Endodermal cell (in vitro differentiated cells): ENCODE measurements at regions not wholly inside any gene's neighbourhood (a gene's known extent, or its start where the extent isn't known, plus 50 kb on each side); places are given as distances from the start of the nearest gene placed in this dataset.

Source experiments
- DNase-seq: peaks from one replicate; pipeline ENCODE4 v3.0.0-alpha.2; 2017
- H3K27ac ChIP-seq: 2 replicates; pipeline ENCODE4 v1.5.1; 2013; ENCODE audit warnings: mild to moderate bottlenecking, low read depth, low read length, moderate library complexity
- H3K27me3 ChIP-seq: 2 replicates; pipeline ENCODE4 v1.6.1; 2013; ENCODE audit warnings: mild to moderate bottlenecking, low read length, moderate library complexity; ENCODE audit not compliant: insufficient read depth, control insufficient read depth, poor library complexity, severe bottlenecking
- H3K36me3 ChIP-seq: 2 replicates; pipeline ENCODE4 v1.7.0; 2013; ENCODE audit warnings: mild to moderate bottlenecking, low read length, moderate library complexity; ENCODE audit not compliant: control insufficient read depth, insufficient read depth
- H3K4me1 ChIP-seq: one replicate; pipeline ENCODE4 v1.7.0; 2013; ENCODE audit warnings: low read length; ENCODE audit not compliant: control insufficient read depth, insufficient read depth
- H3K4me3 ChIP-seq: 2 replicates; pipeline ENCODE4 v1.5.1; 2013; ENCODE audit warnings: mild to moderate bottlenecking, low read length, moderate library complexity
- H3K9ac ChIP-seq: 2 replicates; pipeline ENCODE4 v1.6.1; 2013; ENCODE audit warnings: mild to moderate bottlenecking, low read length, moderate library complexity; ENCODE audit not compliant: poor library complexity, severe bottlenecking; ENCODE audit errors: extremely low read depth
- H3K9me3 ChIP-seq: 2 replicates; pipeline ENCODE4 v1.6.1; 2013; ENCODE audit warnings: mild to moderate bottlenecking, low read length, moderate library complexity; ENCODE audit not compliant: control insufficient read depth
- H3K27ac Mint-ChIP-seq: 2 replicates; pipeline ENCODE4 v1.8.0; 2020; ENCODE audit warnings: mixed read lengths
- H3K27me3 Mint-ChIP-seq: 2 replicates; pipeline ENCODE4 v1.8.0; 2021; ENCODE audit warnings: mild to moderate bottlenecking, mixed read lengths; ENCODE audit not compliant: insufficient read depth
- H3K36me3 Mint-ChIP-seq: 2 replicates; pipeline ENCODE4 v1.8.0; 2020; ENCODE audit warnings: low read depth, mixed read lengths
- H3K4me1 Mint-ChIP-seq: 2 replicates; pipeline ENCODE4 v1.8.0; 2020; ENCODE audit warnings: mixed read lengths
- H3K4me3 Mint-ChIP-seq: 2 replicates; pipeline ENCODE4 v1.8.0; 2020; ENCODE audit warnings: mild to moderate bottlenecking, moderate library complexity, mixed read lengths
- H3K9me3 Mint-ChIP-seq: 2 replicates; pipeline ENCODE4 v1.8.0; 2020; ENCODE audit warnings: mild to moderate bottlenecking, mixed read lengths
- CTCF ChIP-seq: fragments of 200-600 bp; sonication (generic); conservative IDR thresholded peaks from 2 replicates; pipeline ENCODE4 v1.5.0; 2021; ENCODE audit warnings: antibody characterized with exemption, mild to moderate bottlenecking
- WGBS, 2 experiments: methylation state at CpG; one replicate each; pipeline versions ENCODE4 v1.1.5 to v1.1.7; 2013; ENCODE audit warnings: missing lambda C conversion rate in 2 of 2, mixed read lengths in 1 of 2; ENCODE audit not compliant: insufficient coverage in 1 of 2, insufficient read length in 1 of 2; 5-methylcytosine and 5-hydroxymethylcytosine counted together

GRCh38 chr5:117182104-117182503 is 607.5 kb upstream of the SEMA6A start:
- Histone ChIP-seq H3K27ac (no peak overlapping the region), H3K27me3 (no peaks in the 10 kb centered on the region), H3K4me3 (no peak overlapping the region), H3K9me3 (no peaks in the 10 kb centered on the region), H3K36me3 (no peaks in the 10 kb centered on the region), H3K4me1 (no peaks in the 10 kb centered on the region), H3K9ac (no peak overlapping the region)
- H3K4me1 Mint-ChIP-seq = peaks cover 1% of the 10 kb centered on the region
- no peak overlapping the region for H3K27ac Mint-ChIP-seq
- no peaks in the 10 kb centered on the region for H3K27me3 Mint-ChIP-seq
- H3K9me3 Mint-ChIP-seq = no peaks in the 10 kb centered on the region
- no peak for DNase-seq
- no peak overlapping the region for H3K4me3 Mint-ChIP-seq
- 93% methylated on average over 1 of the region's 1 CpG; no CpG with 5 or more reads in 1 of the 2 experiments for WGBS, 2 experiments
- H3K36me3 Mint-ChIP-seq = no peaks in the 10 kb centered on the region
- no peak for TF ChIP-seq CTCF

GRCh38 chr5:117177302-117177701 is 602.7 kb upstream of the SEMA6A start:
- H3K36me3 Mint-ChIP-seq = no peaks in the 10 kb centered on the region
- no peaks in the 10 kb centered on the region for H3K9me3 Mint-ChIP-seq
- H3K4me3 Mint-ChIP-seq = no peak overlapping the region
- no peak overlapping the region for H3K4me3 ChIP-seq
- H3K4me1 ChIP-seq = no peaks in the 10 kb centered on the region
- no peak overlapping the region for H3K27ac Mint-ChIP-seq
- no peaks in the 10 kb centered on the region for H3K27me3 ChIP-seq
- H3K36me3 ChIP-seq = no peaks in the 10 kb centered on the region
- no peak for TF ChIP-seq CTCF
- no peak overlapping the region for H3K27ac ChIP-seq
- no peaks in the 10 kb centered on the region for H3K9me3 ChIP-seq
- H3K4me1 Mint-ChIP-seq = no peaks in the 10 kb centered on the region
- DNase-seq = no peak
- WGBS, 2 experiments = 87% methylated on average over 1 of the region's 1 CpG; no CpG with 5 or more reads in 1 of the 2 experiments
- H3K27me3 Mint-ChIP-seq = no peaks in the 10 kb centered on the region
- no peak overlapping the region for H3K9ac ChIP-seq

GRCh38 chr5:117165068-117165467 is 590.4 kb upstream of the SEMA6A start:
- Histone ChIP-seq H3K9ac (no peak overlapping the region), H3K27me3 (no peaks in the 10 kb centered on the region), H3K9me3 (no peaks in the 10 kb centered on the region), H3K4me1 (no peaks in the 10 kb centered on the region), H3K4me3 (no peak overlapping the region), H3K36me3 (no peaks in the 10 kb centered on the region), H3K27ac (no peak overlapping the region)
- Mint-ChIP-seq H3K27ac (no peak overlapping the region), H3K4me3 (no peak overlapping the region), H3K4me1 (peaks cover 12% of the 10 kb centered on the region), H3K27me3 (no peaks in the 10 kb centered on the region), H3K9me3 (no peaks in the 10 kb centered on the region), H3K36me3 (no peaks in the 10 kb centered on the region)
- no peak for DNase-seq
- no peak for TF ChIP-seq CTCF
- WGBS, 2 experiments = 97% methylated on average over 4 of the region's 4 CpGs; no CpG with 5 or more reads in 1 of the 2 experiments
